ENCODE measurements at regions not wholly inside any gene's neighbourhood (a gene's known extent, or its start where the extent isn't known, plus 50 kb on each side); places are given as distances from the start of the nearest gene placed in this dataset.

DNA sequence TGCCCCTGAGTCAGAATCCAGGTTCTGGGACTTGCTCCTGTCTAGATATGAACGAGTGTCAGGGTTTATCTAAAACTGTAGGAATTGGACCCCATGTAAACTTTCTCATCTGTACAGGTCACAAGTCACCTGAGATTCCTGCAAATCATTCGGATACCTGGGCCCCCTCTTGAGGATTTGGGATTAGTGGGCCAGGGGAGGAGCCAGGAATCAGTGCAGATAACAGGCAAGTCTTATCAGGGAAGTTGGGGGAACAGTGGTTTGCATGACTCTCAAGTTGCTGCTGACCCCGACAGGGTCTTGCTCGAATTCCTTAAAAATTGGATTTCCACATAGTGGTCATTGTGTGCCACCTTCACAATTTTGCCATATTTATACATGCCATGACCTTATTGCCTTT, 188.4 kb upstream of the LYZL1 start:
- CTCF ChIA-PET, result no interaction called here

DNA sequence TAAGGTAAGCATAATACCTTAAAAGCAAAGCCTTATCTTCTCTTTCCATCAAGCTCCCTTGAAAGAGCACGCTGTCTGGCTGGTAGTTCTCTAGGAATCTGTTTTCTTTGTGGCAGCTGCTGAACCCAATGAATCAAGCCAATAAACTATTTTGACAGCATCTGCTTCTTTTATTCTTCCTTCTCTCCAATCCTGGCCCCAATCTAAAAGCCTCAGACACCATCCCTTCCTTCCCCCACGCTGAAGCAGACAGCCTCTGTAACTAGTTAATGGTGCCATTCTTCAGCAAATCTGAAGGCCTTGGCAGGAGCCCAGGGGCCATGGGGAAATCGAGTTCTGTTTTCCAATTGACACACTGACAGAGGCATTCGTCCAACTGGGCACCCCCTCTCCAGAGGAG, 186.6 kb upstream of the LYZL1 start:
- H3K9me3 ChIP-seq (ENCODE audit: control insufficient read depth, insufficient read depth, low read depth, low read length), result no peaks in the 10 kb centered on the region
- H3K27ac ChIP-seq (ENCODE audit: low read length), result no peak overlapping the region
- no peaks in the 10 kb centered on the region; the same call in 1 of the 2 replicates for H3K36me3 ChIP-seq (ENCODE audit: control insufficient read depth, insufficient read depth, low read length)
- CTCF ChIA-PET, result no interaction called here
- H3K4me1 ChIP-seq (ENCODE audit: control insufficient read depth, insufficient read depth, low read length), result peaks cover 17% of the 10 kb centered on the region
- no peak for ATAC-seq
- in situ Hi-C loops (cut with HindIII; ENCODE audit: low pct_unique_long_range_greater_than_20kb, low sequenced_read_pairs) (no loop called here), intact Hi-C loops (cut with micrococcal nuclease; ENCODE audit: unreplicated experiment) (no loop called here)
- H3K27me3 ChIP-seq (ENCODE audit: control insufficient read depth, insufficient read depth, low read length), result no peaks in the 10 kb centered on the region
- DNase-seq (ENCODE audit: low read depth, low spot score), result no peak
- BruUV-seq (replicated peaks), result no TSS peak
- no peak overlapping the region for H3K4me3 ChIP-seq (ENCODE audit: low read depth in 2 of 2, low read length in 2 of 2)
- POLR2A ChIA-PET, result no interaction called here
- no peak for TF ChIP-seq TCF7L2 (IDR thresholded peaks at IDR 0.05; ENCODE audit: low read depth, low read length)
- TF ChIP-seq, protein P1, sequence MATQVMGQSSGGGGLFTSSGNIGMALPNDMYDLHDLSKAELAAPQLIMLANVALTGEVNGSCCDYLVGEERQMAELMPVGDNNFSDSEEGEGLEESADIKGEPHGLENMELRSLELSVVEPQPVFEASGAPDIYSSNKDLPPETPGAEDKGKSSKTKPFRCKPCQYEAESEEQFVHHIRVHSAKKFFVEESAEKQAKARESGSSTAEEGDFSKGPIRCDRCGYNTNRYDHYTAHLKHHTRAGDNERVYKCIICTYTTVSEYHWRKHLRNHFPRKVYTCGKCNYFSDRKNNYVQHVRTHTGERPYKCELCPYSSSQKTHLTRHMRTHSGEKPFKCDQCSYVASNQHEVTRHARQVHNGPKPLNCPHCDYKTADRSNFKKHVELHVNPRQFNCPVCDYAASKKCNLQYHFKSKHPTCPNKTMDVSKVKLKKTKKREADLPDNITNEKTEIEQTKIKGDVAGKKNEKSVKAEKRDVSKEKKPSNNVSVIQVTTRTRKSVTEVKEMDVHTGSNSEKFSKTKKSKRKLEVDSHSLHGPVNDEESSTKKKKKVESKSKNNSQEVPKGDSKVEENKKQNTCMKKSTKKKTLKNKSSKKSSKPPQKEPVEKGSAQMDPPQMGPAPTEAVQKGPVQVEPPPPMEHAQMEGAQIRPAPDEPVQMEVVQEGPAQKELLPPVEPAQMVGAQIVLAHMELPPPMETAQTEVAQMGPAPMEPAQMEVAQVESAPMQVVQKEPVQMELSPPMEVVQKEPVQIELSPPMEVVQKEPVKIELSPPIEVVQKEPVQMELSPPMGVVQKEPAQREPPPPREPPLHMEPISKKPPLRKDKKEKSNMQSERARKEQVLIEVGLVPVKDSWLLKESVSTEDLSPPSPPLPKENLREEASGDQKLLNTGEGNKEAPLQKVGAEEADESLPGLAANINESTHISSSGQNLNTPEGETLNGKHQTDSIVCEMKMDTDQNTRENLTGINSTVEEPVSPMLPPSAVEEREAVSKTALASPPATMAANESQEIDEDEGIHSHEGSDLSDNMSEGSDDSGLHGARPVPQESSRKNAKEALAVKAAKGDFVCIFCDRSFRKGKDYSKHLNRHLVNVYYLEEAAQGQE (IDR thresholded peaks at IDR 0.05; ENCODE audit: insufficient read depth in 1 of 2, low read depth in 2 of 2, low read length in 1 of 2), result no peak
- TF ChIP-seq POLR2AphosphoS5 (IDR thresholded peaks at IDR 0.05; ENCODE audit: low read depth, low read length), result no peak
- TF ChIP-seq SIN3A (IDR thresholded peaks at IDR 0.05; ENCODE audit: borderline replicate concordance, insufficient read depth, low read depth, low read length), result no peak
- TF ChIP-seq, protein P2, sequence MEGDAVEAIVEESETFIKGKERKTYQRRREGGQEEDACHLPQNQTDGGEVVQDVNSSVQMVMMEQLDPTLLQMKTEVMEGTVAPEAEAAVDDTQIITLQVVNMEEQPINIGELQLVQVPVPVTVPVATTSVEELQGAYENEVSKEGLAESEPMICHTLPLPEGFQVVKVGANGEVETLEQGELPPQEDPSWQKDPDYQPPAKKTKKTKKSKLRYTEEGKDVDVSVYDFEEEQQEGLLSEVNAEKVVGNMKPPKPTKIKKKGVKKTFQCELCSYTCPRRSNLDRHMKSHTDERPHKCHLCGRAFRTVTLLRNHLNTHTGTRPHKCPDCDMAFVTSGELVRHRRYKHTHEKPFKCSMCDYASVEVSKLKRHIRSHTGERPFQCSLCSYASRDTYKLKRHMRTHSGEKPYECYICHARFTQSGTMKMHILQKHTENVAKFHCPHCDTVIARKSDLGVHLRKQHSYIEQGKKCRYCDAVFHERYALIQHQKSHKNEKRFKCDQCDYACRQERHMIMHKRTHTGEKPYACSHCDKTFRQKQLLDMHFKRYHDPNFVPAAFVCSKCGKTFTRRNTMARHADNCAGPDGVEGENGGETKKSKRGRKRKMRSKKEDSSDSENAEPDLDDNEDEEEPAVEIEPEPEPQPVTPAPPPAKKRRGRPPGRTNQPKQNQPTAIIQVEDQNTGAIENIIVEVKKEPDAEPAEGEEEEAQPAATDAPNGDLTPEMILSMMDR (IDR thresholded peaks at IDR 0.05), result no peak

More for the DNA sequence above, 188.4 kb upstream of the LYZL1 start:
- Histone ChIP-seq H3K27ac (ENCODE audit: low read length) (no peak overlapping the region), H3K9me3 (ENCODE audit: control insufficient read depth, insufficient read depth, low read depth, low read length) (no peaks in the 10 kb centered on the region), H3K4me1 (ENCODE audit: control insufficient read depth, insufficient read depth, low read length) (peaks cover 10% of the 10 kb centered on the region), H3K4me3 (ENCODE audit: low read depth in 2 of 2, low read length in 2 of 2) (no peak overlapping the region), H3K27me3 (ENCODE audit: control insufficient read depth, insufficient read depth, low read length) (no peaks in the 10 kb centered on the region), H3K36me3 (ENCODE audit: control insufficient read depth, insufficient read depth, low read length) (no peaks in the 10 kb centered on the region; the same call in 1 of the 2 replicates)
- TF ChIP-seq, protein P2 (IDR thresholded peaks at IDR 0.05), result no peak
- TF ChIP-seq TCF7L2 (IDR thresholded peaks at IDR 0.05; ENCODE audit: low read depth, low read length), result no peak
- no peak for TF ChIP-seq POLR2AphosphoS5 (IDR thresholded peaks at IDR 0.05; ENCODE audit: low read depth, low read length)
- TF ChIP-seq, protein P1 (IDR thresholded peaks at IDR 0.05; ENCODE audit: insufficient read depth in 1 of 2, low read depth in 2 of 2, low read length in 1 of 2), result no peak
- TF ChIP-seq SIN3A (IDR thresholded peaks at IDR 0.05; ENCODE audit: borderline replicate concordance, insufficient read depth, low read depth, low read length), result no peak
- ATAC-seq, result no peak
- in situ Hi-C loops (cut with HindIII; ENCODE audit: low pct_unique_long_range_greater_than_20kb, low sequenced_read_pairs) (no loop called here), intact Hi-C loops (cut with micrococcal nuclease; ENCODE audit: unreplicated experiment) (no loop called here)
- POLR2A ChIA-PET, result no interaction called here
- no peak for DNase-seq (ENCODE audit: low read depth, low spot score)
- BruUV-seq (replicated peaks), result no TSS peak

Data from Panc1 (cell line).